ENCODE measurements at regions not wholly inside any gene's neighbourhood (a gene's known extent, or its start where the extent isn't known, plus 50 kb on each side); places are given as distances from the start of the nearest gene placed in this dataset.

- no peak overlapping the region for H3K4me3 ChIP-seq (ENCODE audit: low read length)
- H3K36me3 ChIP-seq (ENCODE audit: control insufficient read depth, insufficient read depth, low read length) = no peaks in the 10 kb centered on the region
- DNase-seq = no peak
- H3K4me1 ChIP-seq (ENCODE audit: control insufficient read depth, insufficient read depth, low read length) = no peaks in the 10 kb centered on the region
- H3K27ac ChIP-seq (ENCODE audit: low read length) = no peak overlapping the region
- no peaks in the 10 kb centered on the region for H3K27me3 ChIP-seq (ENCODE audit: control insufficient read depth, insufficient read depth, low read length)
- no peaks in the 10 kb centered on the region for H3K9me3 ChIP-seq (ENCODE audit: control insufficient read depth, low read depth, low read length)
- WGBS (ENCODE audit: insufficient coverage, low lambda C conversion rate) = 100% methylated on average over 1 of the region's 11 CpGs
Observed at GRCh38 chr6:23522792-23523547, 603.0 kb upstream of the NRSN1 start.

- Histone ChIP-seq H3K9me3 (ENCODE audit: control insufficient read depth, low read depth, low read length) (no peaks in the 10 kb centered on the region), H3K27me3 (ENCODE audit: control insufficient read depth, insufficient read depth, low read length) (no peaks in the 10 kb centered on the region), H3K4me3 (ENCODE audit: low read length) (no peak overlapping the region), H3K27ac (ENCODE audit: low read length) (no peak overlapping the region), H3K36me3 (ENCODE audit: control insufficient read depth, insufficient read depth, low read length) (no peaks in the 10 kb centered on the region), H3K4me1 (ENCODE audit: control insufficient read depth, insufficient read depth, low read length) (no peaks in the 10 kb centered on the region)
- DNase-seq = no peak
- WGBS (ENCODE audit: insufficient coverage, low lambda C conversion rate) = 100% methylated on average over 1 of the region's 2 CpGs
Observed at GRCh38 chr6:23523771-23524170, 602.2 kb upstream of the NRSN1 start.

- Histone ChIP-seq H3K27me3 (ENCODE audit: control insufficient read depth, insufficient read depth, low read length) (no peaks in the 10 kb centered on the region), H3K4me1 (ENCODE audit: control insufficient read depth, insufficient read depth, low read length) (no peaks in the 10 kb centered on the region), H3K27ac (ENCODE audit: low read length) (no peak overlapping the region), H3K36me3 (ENCODE audit: control insufficient read depth, insufficient read depth, low read length) (no peaks in the 10 kb centered on the region), H3K9me3 (ENCODE audit: control insufficient read depth, low read depth, low read length) (no peaks in the 10 kb centered on the region), H3K4me3 (ENCODE audit: low read length) (no peak overlapping the region)
- no peak for DNase-seq
Observed at GRCh38 chr6:23524548-23524947, 601.5 kb upstream of the NRSN1 start.

- Histone ChIP-seq H3K36me3 (ENCODE audit: control insufficient read depth, insufficient read depth, low read length) (no peaks in the 10 kb centered on the region), H3K4me3 (ENCODE audit: low read length) (no peak overlapping the region), H3K4me1 (ENCODE audit: control insufficient read depth, insufficient read depth, low read length) (no peaks in the 10 kb centered on the region), H3K9me3 (ENCODE audit: control insufficient read depth, low read depth, low read length) (no peaks in the 10 kb centered on the region), H3K27ac (ENCODE audit: low read length) (no peak overlapping the region), H3K27me3 (ENCODE audit: control insufficient read depth, insufficient read depth, low read length) (no peaks in the 10 kb centered on the region)
- no CpG with 5 or more reads among the region's 5 CpGs for WGBS (ENCODE audit: insufficient coverage, low lambda C conversion rate)
- no peak for DNase-seq
Observed at GRCh38 chr6:23526526-23526925, 599.5 kb upstream of the NRSN1 start.

GRCh38 chr6:23529902-23530301 is 596.1 kb upstream of the NRSN1 start:
- DNase-seq = no peak
- Histone ChIP-seq H3K9me3 (ENCODE audit: control insufficient read depth, low read depth, low read length) (no peaks in the 10 kb centered on the region), H3K4me3 (ENCODE audit: low read length) (no peak overlapping the region), H3K36me3 (ENCODE audit: control insufficient read depth, insufficient read depth, low read length) (no peaks in the 10 kb centered on the region), H3K27me3 (ENCODE audit: control insufficient read depth, insufficient read depth, low read length) (no peaks in the 10 kb centered on the region), H3K27ac (ENCODE audit: low read length) (no peak overlapping the region), H3K4me1 (ENCODE audit: control insufficient read depth, insufficient read depth, low read length) (no peaks in the 10 kb centered on the region)
- WGBS (ENCODE audit: insufficient coverage, low lambda C conversion rate) = 57% methylated on average over 1 of the region's 2 CpGs

- no peaks in the 10 kb centered on the region for H3K4me1 ChIP-seq (ENCODE audit: control insufficient read depth, insufficient read depth, low read length)
- H3K27me3 ChIP-seq (ENCODE audit: control insufficient read depth, insufficient read depth, low read length) = no peaks in the 10 kb centered on the region
- no peaks in the 10 kb centered on the region for H3K9me3 ChIP-seq (ENCODE audit: control insufficient read depth, low read depth, low read length)
- H3K36me3 ChIP-seq (ENCODE audit: control insufficient read depth, insufficient read depth, low read length) = no peaks in the 10 kb centered on the region
- 83% methylated on average over 1 of the region's 2 CpGs for WGBS (ENCODE audit: insufficient coverage, low lambda C conversion rate)
- H3K4me3 ChIP-seq (ENCODE audit: low read length) = no peak overlapping the region
- no peak overlapping the region for H3K27ac ChIP-seq (ENCODE audit: low read length)
- DNase-seq = no peak
Observed at GRCh38 chr6:23531666-23532065, 594.3 kb upstream of the NRSN1 start.

- Histone ChIP-seq H3K27ac (ENCODE audit: low read length) (no peak overlapping the region), H3K4me1 (ENCODE audit: control insufficient read depth, insufficient read depth, low read length) (no peaks in the 10 kb centered on the region), H3K36me3 (ENCODE audit: control insufficient read depth, insufficient read depth, low read length) (no peaks in the 10 kb centered on the region), H3K9me3 (ENCODE audit: control insufficient read depth, low read depth, low read length) (no peaks in the 10 kb centered on the region), H3K27me3 (ENCODE audit: control insufficient read depth, insufficient read depth, low read length) (no peaks in the 10 kb centered on the region), H3K4me3 (ENCODE audit: low read length) (no peak overlapping the region)
- no peak for DNase-seq
Observed at GRCh38 chr6:23532227-23532626, 593.8 kb upstream of the NRSN1 start.

- H3K27me3 ChIP-seq (ENCODE audit: control insufficient read depth, insufficient read depth, low read length) = no peaks in the 10 kb centered on the region
- no peaks in the 10 kb centered on the region for H3K4me1 ChIP-seq (ENCODE audit: control insufficient read depth, insufficient read depth, low read length)
- no CpG with 5 or more reads among the region's 2 CpGs for WGBS (ENCODE audit: insufficient coverage, low lambda C conversion rate)
- DNase-seq = no peak
- H3K36me3 ChIP-seq (ENCODE audit: control insufficient read depth, insufficient read depth, low read length) = no peaks in the 10 kb centered on the region
- H3K9me3 ChIP-seq (ENCODE audit: control insufficient read depth, low read depth, low read length) = no peaks in the 10 kb centered on the region
- no peak overlapping the region for H3K4me3 ChIP-seq (ENCODE audit: low read length)
- no peak overlapping the region for H3K27ac ChIP-seq (ENCODE audit: low read length)
Observed at GRCh38 chr6:23533311-23533710, 592.7 kb upstream of the NRSN1 start.

GRCh38 chr6:23533944-23534343 is 592.1 kb upstream of the NRSN1 start:
- WGBS (ENCODE audit: insufficient coverage, low lambda C conversion rate) = 71% methylated on average over 1 of the region's 7 CpGs
- Histone ChIP-seq H3K27me3 (ENCODE audit: control insufficient read depth, insufficient read depth, low read length) (no peaks in the 10 kb centered on the region), H3K27ac (ENCODE audit: low read length) (no peak overlapping the region), H3K4me3 (ENCODE audit: low read length) (no peak overlapping the region), H3K4me1 (ENCODE audit: control insufficient read depth, insufficient read depth, low read length) (no peaks in the 10 kb centered on the region), H3K36me3 (ENCODE audit: control insufficient read depth, insufficient read depth, low read length) (no peaks in the 10 kb centered on the region), H3K9me3 (ENCODE audit: control insufficient read depth, low read depth, low read length) (no peaks in the 10 kb centered on the region)
- no peak for DNase-seq

- H3K27ac ChIP-seq (ENCODE audit: low read length) = no peak overlapping the region
- H3K27me3 ChIP-seq (ENCODE audit: control insufficient read depth, insufficient read depth, low read length) = no peaks in the 10 kb centered on the region
- no peaks in the 10 kb centered on the region for H3K4me1 ChIP-seq (ENCODE audit: control insufficient read depth, insufficient read depth, low read length)
- DNase-seq = no peak
- no peak overlapping the region for H3K4me3 ChIP-seq (ENCODE audit: low read length)
- H3K9me3 ChIP-seq (ENCODE audit: control insufficient read depth, low read depth, low read length) = no peaks in the 10 kb centered on the region
- H3K36me3 ChIP-seq (ENCODE audit: control insufficient read depth, insufficient read depth, low read length) = no peaks in the 10 kb centered on the region
- WGBS (ENCODE audit: insufficient coverage, low lambda C conversion rate) = 100% methylated on average over 1 of the region's 2 CpGs
Observed at GRCh38 chr6:23534351-23534750, 591.7 kb upstream of the NRSN1 start.

- H3K4me1 ChIP-seq (ENCODE audit: control insufficient read depth, insufficient read depth, low read length) = no peaks in the 10 kb centered on the region
- no peak for DNase-seq
- H3K36me3 ChIP-seq (ENCODE audit: control insufficient read depth, insufficient read depth, low read length) = no peaks in the 10 kb centered on the region
- no peak overlapping the region for H3K4me3 ChIP-seq (ENCODE audit: low read length)
- H3K9me3 ChIP-seq (ENCODE audit: control insufficient read depth, low read depth, low read length) = no peaks in the 10 kb centered on the region
- H3K27ac ChIP-seq (ENCODE audit: low read length) = no peak overlapping the region
- no peaks in the 10 kb centered on the region for H3K27me3 ChIP-seq (ENCODE audit: control insufficient read depth, insufficient read depth, low read length)
- no CpG with 5 or more reads among the region's 2 CpGs for WGBS (ENCODE audit: insufficient coverage, low lambda C conversion rate)
Observed at GRCh38 chr6:23535101-23535500, 590.9 kb upstream of the NRSN1 start.

Measured in large intestine (tissue), 3 donors.